Motor neuron (in vitro differentiated cells): ENCODE measurements at regions not wholly inside any gene's neighbourhood (a gene's known extent, or its start where the extent isn't known, plus 50 kb on each side); places are given as distances from the start of the nearest gene placed in this dataset.

Experiments used
- ATAC-seq, 8 experiments: fragments of 200-7000 bp; cut with Tn5 transposase; replicated peaks in 6 of 8; 2 replicates each; pipeline ENCODE4 v1.8.0; 2021; ENCODE audit warnings: mild to moderate bottlenecking in 8 of 8, moderate library complexity in 8 of 8
- H3K27ac ChIP-seq, 2 donors: fragments of 250-450 bp; sonication (Bioruptor Pico); 2 replicates each; pipeline ENCODE4 v1.9.0; 2021; ENCODE audit warnings: antibody characterized with exemption in 2 of 2, mild to moderate bottlenecking in 2 of 2, moderate library complexity in 1 of 2
- H3K4me1 ChIP-seq, 2 donors: fragments of 250-450 bp; sonication (Bioruptor Pico); replicated peaks in 1 of 2; 2 replicates each; pipeline ENCODE4 v1.6.1; 2021; ENCODE audit warnings: antibody characterized with exemption in 2 of 2, mild to moderate bottlenecking in 2 of 2, moderate library complexity in 1 of 2
- H3K4me3 ChIP-seq, 5 donors: fragments of 250-450 bp; sonication (Bioruptor Pico); 2 replicates each; pipeline ENCODE4 v1.9.0; 2021; ENCODE audit warnings: antibody characterized with exemption in 5 of 5, mild to moderate bottlenecking in 5 of 5, moderate library complexity in 4 of 5
- WGBS, 10 experiments: fragments of 450-650 bp; shearing (Covaris generic); methylation state at CpG; one replicate each; pipeline ENCODE4 v1.0.0; 2022; 5-methylcytosine and 5-hydroxymethylcytosine counted together
- in situ Hi-C, 9 experiments: fragments of 400-800 bp; cut with MboI; loops; one replicate each; pipeline ENCODE4 v1.15.0; 2021; ENCODE audit warnings: low sequenced_read_pairs in 9 of 9, low pct_unique_long_range_greater_than_20kb in 2 of 9; ENCODE audit not compliant: unreplicated experiment in 9 of 9

- H3K27ac ChIP-seq = no peak overlapping the region
- no peak overlapping the region for H3K4me3 ChIP-seq
- ATAC-seq = peak in 1 of 8 experiments; percentile 46
- in situ Hi-C loops = no loop called here
- peaks cover 0 to 3% of the 10 kb centered on the region in 2 donors for H3K4me1 ChIP-seq
- WGBS, 10 experiments = 59 to 100% (median 84%) methylated on average over 3 to 4 of the region's 4 CpGs; no CpG with 5 or more reads in 1 of the 10 experiments
Measured at GRCh38 chr9:18330401-18331309, 143.3 kb upstream of the ADAMTSL1 start.

GRCh38 chr9:18331310-18331684, 142.7 kb upstream of the ADAMTSL1 start:
- Histone ChIP-seq H3K4me1 (peaks cover 0 to 3% of the 10 kb centered on the region in 2 donors), H3K4me3 (no peak overlapping the region), H3K27ac (no peak overlapping the region)
- in situ Hi-C loops = no loop called here
- peak in 3 of 8 experiments; percentile 24 to 58 (median 34) for ATAC-seq

DNA sequence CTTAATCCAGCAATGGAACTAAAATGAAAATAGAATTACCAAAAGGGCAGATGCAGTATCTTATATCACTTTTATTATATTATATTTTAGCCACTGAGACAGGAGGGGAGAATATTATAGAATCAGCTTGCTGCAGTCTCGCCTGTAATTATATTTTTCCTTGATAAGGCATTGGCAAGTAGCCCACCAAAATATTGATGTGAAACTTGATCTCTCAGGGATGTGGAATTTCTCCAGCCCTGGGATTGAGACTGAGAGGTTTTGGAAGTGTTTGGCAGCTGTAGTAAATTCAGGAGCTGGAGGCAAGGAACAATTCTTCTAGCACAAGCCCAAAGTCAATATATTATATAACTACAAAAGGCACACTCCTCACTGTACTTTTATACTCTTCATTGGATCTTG, 142.1 kb upstream of the ADAMTSL1 start:
- no peak overlapping the region for H3K4me3 ChIP-seq
- H3K27ac ChIP-seq = no peak overlapping the region
- WGBS, 10 experiments = 0 to 83% (median 76%) methylated on average over 1 of the region's 1 CpG; no CpG with 5 or more reads in 2 of the 10 experiments
- peaks cover 0 to 3% of the 10 kb centered on the region in 2 donors for H3K4me1 ChIP-seq
- in situ Hi-C loops = no loop called here
- no peak for ATAC-seq

DNA sequence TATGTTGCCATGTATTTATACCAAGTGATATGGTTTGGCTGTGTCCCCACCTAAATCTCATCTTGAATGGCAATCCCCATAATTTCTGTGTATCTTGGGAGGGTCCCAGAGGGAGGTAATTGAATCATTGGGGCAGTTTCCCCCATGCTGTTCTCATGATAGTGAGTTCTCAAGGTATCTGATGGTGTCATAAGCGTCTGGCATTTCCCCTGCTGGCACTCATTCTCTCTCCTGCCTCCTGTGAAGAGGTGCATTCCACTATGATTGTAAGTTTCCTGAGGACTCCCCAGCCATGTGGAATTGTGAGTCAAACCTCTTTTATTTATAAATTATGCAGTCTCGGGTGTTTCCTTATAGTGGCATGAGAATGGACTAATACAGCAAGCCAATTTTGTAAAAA, 140.8 kb upstream of the ADAMTSL1 start:
- Histone ChIP-seq H3K4me1 (peaks cover 0 to 3% of the 10 kb centered on the region in 2 donors), H3K27ac (no peak overlapping the region), H3K4me3 (no peak overlapping the region)
- ATAC-seq = peak in 1 of 8 experiments; percentile 29
- in situ Hi-C loops = no loop called here
- 0 to 94% (median 66%) methylated on average over 1 to 2 of the region's 2 CpGs; no CpG with 5 or more reads in 2 of the 10 experiments for WGBS, 10 experiments

DNA sequence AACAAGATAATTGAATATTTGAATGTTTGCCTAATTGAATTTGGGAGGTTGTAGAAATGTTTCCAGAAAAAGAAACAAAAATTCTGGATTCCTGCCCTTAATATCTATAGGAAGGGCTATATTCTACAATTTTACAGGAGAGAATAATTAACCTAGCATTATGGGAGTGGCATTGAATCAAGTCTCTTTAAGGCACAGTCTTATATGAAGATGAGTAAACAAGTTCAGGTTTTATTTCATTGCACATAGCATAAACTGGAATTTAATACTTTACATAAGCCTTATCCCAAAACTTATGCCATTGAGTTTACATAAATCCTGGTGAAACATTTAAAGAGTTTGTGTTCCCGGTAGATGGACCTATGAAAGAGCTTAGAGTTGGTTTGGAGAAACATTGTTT, 138.1 kb upstream of the ADAMTSL1 start:
- Histone ChIP-seq H3K4me1 (peaks cover 0 to 3% of the 10 kb centered on the region in 2 donors), H3K27ac (no peak overlapping the region), H3K4me3 (no peak overlapping the region)
- no peak for ATAC-seq
- WGBS, 10 experiments = 67 to 100% (median 91%) methylated on average over 1 of the region's 1 CpG; no CpG with 5 or more reads in 2 of the 10 experiments
- in situ Hi-C loops = no loop called here

GRCh38 chr9:18338042-18338441, 135.9 kb upstream of the ADAMTSL1 start:
- no peak overlapping the region for H3K4me3 ChIP-seq
- H3K27ac ChIP-seq = no peak overlapping the region
- in situ Hi-C loops = no loop called here
- no peak for ATAC-seq
- H3K4me1 ChIP-seq = no peaks in the 10 kb centered on the region
- 73 to 100% (median 91%) methylated on average over 1 to 4 of the region's 4 CpGs; no CpG with 5 or more reads in 2 of the 10 experiments for WGBS, 10 experiments

- 43 to 100% (median 81%) methylated on average over 1 to 2 of the region's 2 CpGs; no CpG with 5 or more reads in 1 of the 10 experiments for WGBS, 10 experiments
- Histone ChIP-seq H3K27ac (no peak overlapping the region), H3K4me1 (peaks cover 0 to 14% of the 10 kb centered on the region in 2 donors), H3K4me3 (no peak overlapping the region)
- in situ Hi-C loops = no loop called here
- peak in 3 of 8 experiments; percentile 14 to 90 (median 79) for ATAC-seq
Measured at GRCh38 chr9:18343784-18344183, 130.2 kb upstream of the ADAMTSL1 start.

DNA sequence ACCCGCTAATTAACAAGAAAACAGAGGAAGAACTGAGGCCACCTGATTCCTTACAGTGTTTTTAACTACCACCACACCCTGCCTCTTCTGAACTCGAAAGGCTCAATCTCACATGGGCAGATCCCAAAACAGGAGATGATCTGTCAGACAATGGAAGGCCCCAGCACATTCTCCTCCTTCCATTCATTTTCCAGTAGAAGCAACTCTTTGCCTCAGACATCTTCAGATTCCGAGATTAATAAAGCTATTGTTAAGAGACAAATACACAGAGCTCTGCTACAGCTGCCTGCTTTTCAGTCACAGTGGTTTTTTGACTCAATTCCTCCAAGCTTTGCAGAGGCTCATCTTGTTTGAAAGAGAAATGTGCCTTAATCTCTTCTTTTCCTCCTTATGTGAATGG, 127.2 kb upstream of the ADAMTSL1 start:
- peak in 2 of 8 experiments; percentile 66 to 79 for ATAC-seq
- in situ Hi-C loops = no loop called here
- peaks cover 0 to 14% of the 10 kb centered on the region in 2 donors for H3K4me1 ChIP-seq
- WGBS, 10 experiments = 0 to 100% (median 73%) methylated on average over 1 to 3 of the region's 3 CpGs
- peak overlapping the region in 1 of 2 donors; percentile 43 for H3K27ac ChIP-seq
- H3K4me3 ChIP-seq = no peak overlapping the region

DNA sequence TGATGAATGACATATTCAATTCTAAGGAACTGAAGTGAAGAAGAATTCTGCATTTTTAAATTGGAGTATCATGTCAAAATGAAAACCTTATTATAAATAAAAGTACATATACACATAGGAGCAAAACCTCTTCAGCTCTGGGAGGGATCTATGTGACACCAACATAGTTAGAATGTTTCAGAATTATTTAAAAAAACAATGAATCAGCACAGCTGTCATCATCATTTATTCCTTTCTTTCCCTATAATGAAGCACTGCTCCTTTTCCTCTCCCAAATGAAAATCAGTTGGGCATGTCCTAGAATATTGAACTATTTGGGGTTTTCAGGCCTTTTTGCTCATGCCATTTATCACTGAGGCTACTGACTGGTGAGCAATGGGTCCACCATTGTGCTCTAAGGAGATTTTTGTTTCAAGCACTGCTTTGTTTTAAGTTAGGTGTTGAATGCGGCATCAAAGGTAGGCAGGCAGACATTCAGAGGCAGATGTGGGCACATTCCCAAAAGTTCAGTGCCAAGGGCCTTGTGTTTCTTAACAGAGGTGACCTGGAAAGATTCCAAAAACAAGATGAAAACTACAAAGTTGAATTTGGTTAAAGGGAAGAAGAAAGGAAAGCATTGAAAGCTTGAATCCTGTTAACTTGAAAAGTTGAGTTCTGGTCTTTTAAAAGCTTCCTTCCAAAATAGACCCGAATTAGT, 126.4 kb upstream of the ADAMTSL1 start:
- ATAC-seq = peak in 2 of 8 experiments; percentile 33 to 63
- in situ Hi-C loops = no loop called here
- Histone ChIP-seq H3K27ac (no peak overlapping the region), H3K4me3 (no peak overlapping the region), H3K4me1 (peaks cover 0 to 14% of the 10 kb centered on the region in 2 donors)
- 82 to 100% (median 100%) methylated on average over 1 to 2 of the region's 2 CpGs for WGBS, 10 experiments

DNA sequence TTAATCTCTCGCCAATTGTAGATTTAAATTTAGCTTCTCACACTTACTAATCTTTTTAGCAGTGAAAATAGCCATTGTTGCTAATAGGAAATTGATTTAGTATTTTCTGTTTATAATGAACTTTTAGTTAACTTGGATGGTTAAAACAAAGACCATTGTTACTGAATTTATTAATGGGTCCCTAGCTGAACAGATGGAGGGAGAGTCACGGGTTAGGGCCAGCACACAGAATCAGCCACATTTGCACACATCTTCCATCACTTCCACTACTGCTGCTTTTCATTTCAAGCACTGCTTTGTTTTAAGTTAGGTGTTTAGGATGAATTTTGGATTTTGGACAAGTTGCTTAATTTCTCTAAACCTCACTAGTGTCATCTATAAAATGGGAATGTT, 125.9 kb upstream of the ADAMTSL1 start:
- Histone ChIP-seq H3K27ac (no peak overlapping the region), H3K4me3 (no peak overlapping the region), H3K4me1 (peaks cover 0 to 14% of the 10 kb centered on the region in 2 donors)
- no peak for ATAC-seq
- in situ Hi-C loops = no loop called here
- 33 to 100% (median 84%) methylated on average over 1 to 2 of the region's 2 CpGs; no CpG with 5 or more reads in 1 of the 10 experiments for WGBS, 10 experiments

GRCh38 chr9:18349530-18349929, 124.4 kb upstream of the ADAMTSL1 start:
- Histone ChIP-seq H3K4me1 (peaks cover 0 to 14% of the 10 kb centered on the region in 2 donors), H3K27ac (no peak overlapping the region), H3K4me3 (no peak overlapping the region)
- 43 to 72% (median 60%) methylated on average over 1 to 2 of the region's 3 CpGs; no CpG with 5 or more reads in 5 of the 10 experiments for WGBS, 10 experiments
- ATAC-seq = no peak
- in situ Hi-C loops = no loop called here

- WGBS, 10 experiments = 65 to 100% (median 83%) methylated on average over 1 to 3 of the region's 3 CpGs; no CpG with 5 or more reads in 1 of the 10 experiments
- Histone ChIP-seq H3K4me1 (peaks cover 0 to 14% of the 10 kb centered on the region in 2 donors), H3K27ac (no peak overlapping the region), H3K4me3 (no peak overlapping the region)
- in situ Hi-C loops = no loop called here
- ATAC-seq = no peak
Measured at GRCh38 chr9:18350036-18350435, 123.9 kb upstream of the ADAMTSL1 start.

- no peak for ATAC-seq
- Histone ChIP-seq H3K4me1 (peaks cover 0 to 14% of the 10 kb centered on the region in 2 donors), H3K27ac (no peak overlapping the region), H3K4me3 (no peak overlapping the region)
- in situ Hi-C loops = no loop called here
- 40 to 93% (median 64%) methylated on average over 2 to 4 of the region's 4 CpGs for WGBS, 10 experiments
Measured at GRCh38 chr9:18350995-18351595, 122.9 kb upstream of the ADAMTSL1 start.
